DMS153 treated with DMSO at 0.1 percent for 48 hours (cell line): ENCODE measurements at regions not wholly inside any gene's neighbourhood (a gene's known extent, or its start where the extent isn't known, plus 50 kb on each side); places are given as distances from the start of the nearest gene placed in this dataset.
"Not testable (repeated sequence)": the region's sequence is repeated elsewhere in the genome, so short reads cannot be mapped to it uniquely, and the experiment has no call there.

Source experiments
- DNase-seq: peaks from one replicate; lab custom pipeline; 2025; ENCODE audit not compliant: unreplicated experiment; lab: John Stamatoyannopoulos, UW

- DNase-seq: no peak
These were observed 1145.0 kb downstream of the RPA4 start for GRCh38 chrX:98028691-98029090.

DNA sequence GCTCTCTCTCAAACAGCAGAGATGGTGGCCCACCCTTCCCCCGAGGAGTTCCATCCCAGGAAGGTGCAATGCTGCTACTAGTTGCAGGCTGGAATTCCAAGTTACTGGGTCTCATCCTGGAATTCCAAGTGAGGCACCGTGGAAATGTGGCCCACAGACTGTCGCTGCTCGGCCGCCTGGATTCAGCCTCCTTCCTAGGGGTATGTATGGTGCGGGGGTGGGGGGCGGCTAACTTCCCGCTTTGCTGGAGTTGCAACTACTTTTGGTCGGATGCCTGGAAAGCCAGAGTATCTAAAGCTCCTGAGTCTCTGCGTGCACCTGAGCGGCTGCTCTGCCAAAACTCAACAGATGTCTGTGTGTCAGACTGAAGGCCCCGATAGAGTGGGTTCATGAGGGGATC is 1146.2 kb downstream of the RPA4 start:
- DNase-seq: no peak

DNA sequence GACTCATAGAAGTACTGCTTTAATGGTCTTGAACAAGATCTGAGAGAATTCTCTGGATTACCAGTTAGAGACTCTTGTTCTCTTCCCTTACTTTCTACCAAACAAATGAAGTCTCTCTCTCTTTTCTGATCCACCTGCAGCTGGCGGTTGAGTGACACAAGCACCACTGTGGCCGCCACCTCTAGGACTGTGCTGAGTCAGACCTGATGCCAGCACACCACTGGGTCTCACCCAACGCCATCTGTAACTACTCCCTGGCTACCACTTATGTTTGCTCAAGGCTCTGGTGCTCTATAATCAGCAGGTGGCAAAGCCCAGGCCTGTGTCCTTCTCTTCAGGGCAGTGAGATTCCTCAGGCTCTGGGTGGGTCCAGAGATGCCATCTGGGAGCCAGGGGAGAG is 1173.5 kb downstream of the RPA4 start:
- no peak for DNase-seq

- DNase-seq: peak; percentile 1
These were observed 1181.4 kb downstream of the RPA4 start for GRCh38 chrX:98065151-98065550.

GRCh38 chrX:98067611-98068010 is 1183.9 kb downstream of the RPA4 start:
- no peak for DNase-seq

DNA sequence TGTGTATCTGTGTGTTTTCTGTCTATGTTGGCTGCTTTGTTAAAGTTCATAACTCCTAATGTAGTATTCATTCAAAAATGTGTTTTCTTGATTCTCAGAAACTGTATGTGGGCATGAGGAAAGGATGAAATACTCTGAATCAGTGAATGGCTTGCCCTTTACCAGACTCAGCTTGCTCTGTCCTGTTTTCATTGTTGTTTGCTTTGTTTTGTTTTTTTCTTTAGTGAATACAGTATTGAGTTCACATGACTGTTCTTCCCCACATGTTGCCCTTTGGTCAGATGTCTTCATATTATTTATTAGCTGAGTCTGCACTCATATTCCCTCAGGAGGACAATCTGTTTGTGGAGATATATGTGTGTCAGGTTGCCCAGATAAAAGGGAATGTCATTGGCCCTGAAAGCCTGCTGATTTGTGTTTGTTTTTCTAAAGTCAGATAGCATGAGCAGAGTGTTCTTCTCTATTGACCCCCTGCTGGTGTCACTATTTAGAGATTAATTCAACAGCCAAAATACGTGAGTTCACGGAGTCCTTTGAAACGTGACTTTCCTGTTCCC is 1184.4 kb downstream of the RPA4 start:
- peak; percentile 1 for DNase-seq

DNA sequence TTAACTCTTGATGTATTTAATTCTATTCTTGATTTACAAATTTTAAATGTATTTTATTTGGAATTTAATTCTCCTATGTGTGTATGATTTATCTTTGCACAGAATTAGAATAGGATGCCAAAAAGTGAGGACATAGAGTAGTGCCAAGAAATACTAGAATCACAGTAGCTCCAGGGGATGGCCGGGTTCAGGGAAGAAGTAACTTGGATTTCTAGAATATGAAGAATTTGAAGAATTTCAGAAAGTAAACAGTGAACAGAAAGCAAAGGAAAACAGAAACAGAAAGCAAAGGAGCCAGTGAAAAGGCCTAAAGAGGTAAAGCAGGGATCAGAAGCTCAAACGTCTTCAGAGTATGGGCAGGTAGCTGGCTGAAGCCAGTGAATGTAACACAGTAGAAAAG is 1187.6 kb downstream of the RPA4 start:
- no peak for DNase-seq

- DNase-seq: no peak
These were observed 1193.7 kb downstream of the RPA4 start for GRCh38 chrX:98077440-98077839.

- DNase-seq: no peak
These were observed 1228.0 kb downstream of the RPA4 start for GRCh38 chrX:98111684-98112083.

DNA sequence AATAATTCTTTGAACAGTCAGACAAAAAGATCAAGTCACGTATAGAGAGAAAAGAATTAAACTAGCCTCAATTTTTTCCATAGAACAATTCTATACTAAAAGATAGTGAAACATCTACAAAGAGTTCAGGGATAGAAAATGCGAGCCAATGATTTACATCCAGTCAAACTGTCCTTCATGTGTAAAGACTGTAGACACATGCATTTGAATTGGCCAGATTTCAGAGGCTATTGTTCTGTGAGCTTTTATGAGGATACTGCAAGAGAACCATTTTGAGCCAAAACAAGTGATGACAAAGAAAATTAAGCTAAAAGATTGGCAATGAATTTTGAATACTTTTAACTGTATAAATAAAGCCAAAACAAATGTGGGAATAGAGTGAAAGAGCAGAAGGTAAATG is 1230.3 kb downstream of the RPA4 start:
- DNase-seq: no peak

DNA sequence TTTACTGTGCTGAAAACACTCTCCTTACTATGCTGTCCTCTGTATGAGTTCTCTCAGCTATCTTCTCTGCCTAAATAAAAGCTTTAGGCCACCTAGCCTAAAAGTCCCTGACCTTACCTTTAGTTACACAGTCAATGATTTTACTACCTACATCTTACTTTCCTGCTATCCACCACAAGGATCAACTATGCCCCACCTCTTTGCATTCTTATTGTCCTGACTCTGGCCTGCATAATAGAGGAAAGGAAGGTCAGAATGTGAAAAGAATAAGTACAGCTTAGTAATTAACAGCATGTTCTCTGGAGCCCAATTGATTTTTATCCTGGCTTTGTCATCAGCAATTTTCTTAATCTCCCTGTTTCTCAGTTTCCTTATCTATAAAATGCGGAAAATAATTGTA is 1257.8 kb downstream of the RPA4 start:
- no peak for DNase-seq

- DNase-seq: no peak
These were observed 1307.3 kb downstream of the RPA4 start for GRCh38 chrX:98191003-98191402.

- no peak for DNase-seq
These were observed 1310.3 kb downstream of the RPA4 start for GRCh38 chrX:98194036-98194435.

DNA sequence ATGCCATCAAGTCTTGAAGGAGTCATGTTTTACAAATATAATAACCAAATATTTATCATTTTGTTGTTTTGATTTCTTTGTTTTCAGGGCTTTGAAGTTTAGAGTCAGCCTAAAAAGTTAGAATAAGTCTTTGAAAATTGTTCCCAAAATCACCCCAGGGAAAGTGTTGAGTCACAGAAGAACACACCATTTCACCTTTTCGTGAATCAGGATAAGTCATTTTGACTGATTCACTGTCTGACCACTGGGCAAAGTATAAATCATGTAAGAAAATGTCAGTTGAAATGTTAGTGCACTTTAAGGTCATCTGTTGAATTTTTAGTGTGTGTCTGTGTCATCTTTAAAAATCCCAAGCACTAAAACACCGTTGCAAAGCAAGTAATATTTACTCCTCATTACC is 1320.1 kb downstream of the RPA4 start:
- DNase-seq: no peak

DNA sequence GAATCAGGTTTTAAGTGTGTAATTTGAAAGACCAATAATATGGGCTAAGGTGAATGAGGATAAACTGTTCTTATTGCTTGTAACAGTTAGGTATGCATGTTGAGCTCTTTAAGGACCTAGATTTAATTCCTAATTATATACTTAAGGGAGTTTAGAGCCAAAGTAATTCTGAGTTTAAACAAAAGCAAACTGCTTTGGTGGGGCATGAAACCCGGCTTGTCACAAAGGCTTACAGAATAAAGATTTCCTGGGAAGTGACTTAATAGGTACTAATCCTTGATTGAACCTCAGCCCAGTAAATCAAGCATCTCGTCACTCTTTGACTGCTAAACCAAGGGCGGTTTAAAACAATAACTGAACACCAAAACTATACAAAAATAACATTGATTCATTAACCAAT is 1324.2 kb downstream of the RPA4 start:
- no peak for DNase-seq

DNA sequence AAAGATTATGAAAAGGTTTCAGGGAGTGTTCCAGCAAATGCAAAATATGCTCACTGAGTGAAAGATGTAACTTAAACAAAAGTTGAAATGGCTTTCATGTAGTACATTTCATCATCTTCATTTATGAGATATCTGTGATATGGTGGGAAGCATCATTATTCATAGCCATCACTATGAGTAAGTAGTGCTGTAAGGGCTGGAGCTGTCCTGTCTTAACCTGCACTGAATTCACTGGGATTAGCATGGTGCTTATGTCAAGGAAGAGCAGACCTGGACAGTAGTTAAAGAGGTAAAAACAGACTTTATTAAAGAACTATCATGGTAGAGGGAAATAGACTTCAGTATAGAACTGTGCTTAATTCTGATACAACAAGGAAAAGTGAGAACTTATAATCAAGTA is 1347.3 kb downstream of the RPA4 start:
- DNase-seq: no peak

DNA sequence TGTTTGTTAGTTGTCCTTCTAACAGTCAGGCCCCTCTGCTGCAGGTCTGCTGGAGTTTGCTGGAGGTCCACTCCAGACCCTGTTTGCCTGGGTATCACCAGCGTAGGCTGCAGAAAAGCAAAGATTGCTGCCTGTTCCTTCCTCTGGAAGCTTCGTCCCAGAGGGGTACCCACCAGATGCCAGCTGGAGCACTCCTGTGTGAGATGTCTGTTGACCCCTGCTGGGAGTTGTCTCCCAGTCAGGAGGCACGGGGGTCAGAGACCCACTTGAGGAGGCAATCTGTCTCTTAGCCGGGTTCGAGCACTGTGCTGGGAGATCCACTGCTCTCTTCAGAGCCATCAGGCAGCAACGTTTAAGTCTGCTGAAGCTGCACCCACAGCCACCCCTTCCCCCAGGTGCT is 1356.4 kb downstream of the RPA4 start:
- not testable (repeated sequence) for DNase-seq

- DNase-seq: no peak
These were observed 1379.4 kb downstream of the RPA4 start for GRCh38 chrX:98263135-98263534.

DNA sequence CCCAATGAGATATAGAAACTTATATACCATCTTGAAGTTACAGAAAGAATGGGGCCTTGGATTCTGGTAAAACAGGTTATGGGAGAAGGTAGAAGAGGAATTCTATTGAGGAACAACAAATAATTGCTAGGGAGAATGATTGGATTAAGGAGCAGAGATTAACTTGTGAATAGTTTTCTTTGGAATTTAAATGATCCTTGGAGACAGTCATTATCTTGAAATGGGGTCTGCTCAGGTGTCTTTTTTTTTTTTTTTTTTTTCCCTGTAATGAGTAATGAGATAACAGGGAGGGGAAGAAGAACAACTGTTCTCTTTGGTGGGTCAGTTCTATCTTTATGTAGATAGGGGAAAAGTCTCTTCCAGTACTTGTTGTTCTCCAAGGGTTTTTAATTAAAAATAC is 1406.0 kb downstream of the RPA4 start:
- no peak for DNase-seq

DNA sequence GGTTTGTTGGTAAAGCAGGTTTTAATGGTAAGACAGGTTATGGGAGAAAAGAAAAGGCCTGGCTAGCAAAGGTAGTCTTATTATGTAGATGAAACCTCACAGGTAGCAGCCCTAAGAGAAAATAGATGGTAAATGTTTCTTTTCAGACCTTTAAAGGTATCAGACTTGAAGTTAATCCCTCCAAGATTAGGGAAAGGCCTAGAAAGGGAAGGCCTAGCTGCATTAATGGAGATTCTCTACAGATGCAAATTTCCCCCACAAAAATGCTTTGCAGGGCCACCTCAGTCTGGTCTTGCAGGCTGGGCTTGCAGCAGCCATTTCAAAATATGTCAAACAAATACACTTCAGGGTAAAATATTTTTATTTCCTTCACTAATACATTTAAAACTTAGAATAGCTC is 1410.6 kb downstream of the RPA4 start:
- DNase-seq: no peak

- no peak for DNase-seq
These were observed 1412.4 kb downstream of the RPA4 start for GRCh38 chrX:98296129-98296528.

DNA sequence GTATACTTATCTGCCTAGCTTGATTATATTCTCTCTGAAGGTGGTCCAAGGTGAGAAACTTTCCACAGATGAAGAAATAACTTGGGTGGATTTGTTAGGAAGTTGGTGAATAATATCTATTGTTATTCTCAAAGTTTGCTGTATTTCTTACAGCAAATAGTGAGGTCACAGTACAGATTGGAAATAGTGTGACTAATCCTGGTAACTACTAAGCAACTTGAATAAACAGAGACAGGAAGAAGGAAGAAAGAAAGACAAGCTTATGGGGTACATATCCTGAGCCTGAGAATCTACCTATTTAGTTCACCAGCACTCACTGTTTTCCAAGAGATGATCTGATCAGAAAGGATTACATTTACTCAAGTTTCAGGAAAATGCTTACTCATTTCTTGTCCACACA is 1416.1 kb downstream of the RPA4 start:
- DNase-seq: no peak

- not testable (repeated sequence) for DNase-seq
These were observed 1416.8 kb downstream of the RPA4 start for GRCh38 chrX:98300536-98300935.

DNA sequence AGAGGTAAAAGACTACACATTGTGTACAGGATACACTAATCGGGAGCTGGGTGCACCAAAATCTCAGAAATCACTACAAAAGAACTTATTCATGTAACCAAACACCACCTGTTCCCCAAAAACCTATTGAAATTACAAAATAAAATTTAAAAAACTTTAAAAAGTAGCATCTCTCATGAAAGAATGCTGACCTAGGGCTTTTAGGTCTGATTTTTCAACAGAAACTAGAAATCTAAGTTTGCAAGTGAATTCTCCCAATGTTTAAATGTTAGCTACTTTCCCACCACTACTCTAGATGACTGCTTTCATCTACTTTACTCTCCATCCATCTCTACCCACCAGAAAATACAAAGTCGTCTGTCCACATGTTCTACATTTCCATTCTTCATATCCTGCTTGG is 1447.7 kb downstream of the RPA4 start:
- DNase-seq: no peak
